Tibial nerve (tissue), 4 donors: ENCODE measurements at regions not wholly inside any gene's neighbourhood (a gene's known extent, or its start where the extent isn't known, plus 50 kb on each side); places are given as distances from the start of the nearest gene placed in this dataset.

Experiments
- EP300 ChIP-seq, 2 donors: sonication (generic); formaldehyde crosslinking; IDR thresholded peaks; one replicate each; pipeline ENCODE4 v1.6.1; 2017; ENCODE audit warnings: antibody characterized with exemption in 2 of 2, mild to moderate bottlenecking in 1 of 2
- POLR2A ChIP-seq, 2 donors: fragments of 450-650 bp; IDR thresholded peaks; one replicate each; pipeline ENCODE4 v1.6.1; 2017; ENCODE audit warnings: antibody characterized with exemption in 2 of 2, mild to moderate bottlenecking in 2 of 2, moderate library complexity in 2 of 2
- TF ChIP-seq, protein P1 (sequence below), 5 experiments: fragments of 200-600 bp in 3 of 5; fragments of 450-650 bp in 2 of 5; sonication (generic) in 3 of 5; IDR thresholded peaks; one replicate each; pipeline ENCODE4 v1.5.1; 2016 to 2019; ENCODE audit warnings: antibody characterized with exemption in 5 of 5, mild to moderate bottlenecking in 3 of 5, moderate library complexity in 2 of 5

DNA sequence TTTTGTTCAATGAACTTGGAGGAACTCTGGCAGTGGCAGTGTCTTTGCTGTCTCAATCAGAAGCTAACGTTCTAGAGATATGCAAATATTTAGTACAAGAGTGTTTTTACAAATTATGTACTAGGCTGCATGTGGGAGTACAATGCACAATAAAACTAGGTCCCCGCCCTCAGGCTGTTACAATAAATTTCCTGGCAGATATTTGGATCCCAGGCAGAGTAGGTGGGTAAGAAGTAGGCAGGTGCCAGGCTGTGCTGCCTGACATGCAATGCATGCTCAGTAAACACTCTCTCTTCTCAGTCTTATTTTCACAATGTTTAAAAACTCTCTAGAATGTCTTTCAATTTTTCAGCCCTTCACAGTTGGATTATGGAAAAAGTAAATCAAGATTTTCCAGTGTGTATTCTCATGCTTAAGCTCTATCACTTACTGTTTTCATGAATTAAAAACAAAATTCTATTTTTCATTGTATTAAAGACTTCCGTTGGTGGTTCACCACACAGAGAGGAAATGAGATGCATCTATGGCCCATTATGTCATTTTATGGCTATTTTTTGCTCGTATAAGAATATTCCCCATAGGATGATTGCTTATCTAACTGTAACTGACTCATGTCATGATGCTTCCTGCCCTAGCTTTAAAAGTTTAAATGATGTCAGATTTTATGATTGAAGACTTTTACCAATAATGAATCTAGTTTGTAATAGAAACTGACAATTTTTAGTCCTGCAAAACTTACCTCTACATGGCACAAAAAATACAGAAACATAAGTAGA is 346.1 kb downstream of the RND3 start:
- TF ChIP-seq, protein P1, sequence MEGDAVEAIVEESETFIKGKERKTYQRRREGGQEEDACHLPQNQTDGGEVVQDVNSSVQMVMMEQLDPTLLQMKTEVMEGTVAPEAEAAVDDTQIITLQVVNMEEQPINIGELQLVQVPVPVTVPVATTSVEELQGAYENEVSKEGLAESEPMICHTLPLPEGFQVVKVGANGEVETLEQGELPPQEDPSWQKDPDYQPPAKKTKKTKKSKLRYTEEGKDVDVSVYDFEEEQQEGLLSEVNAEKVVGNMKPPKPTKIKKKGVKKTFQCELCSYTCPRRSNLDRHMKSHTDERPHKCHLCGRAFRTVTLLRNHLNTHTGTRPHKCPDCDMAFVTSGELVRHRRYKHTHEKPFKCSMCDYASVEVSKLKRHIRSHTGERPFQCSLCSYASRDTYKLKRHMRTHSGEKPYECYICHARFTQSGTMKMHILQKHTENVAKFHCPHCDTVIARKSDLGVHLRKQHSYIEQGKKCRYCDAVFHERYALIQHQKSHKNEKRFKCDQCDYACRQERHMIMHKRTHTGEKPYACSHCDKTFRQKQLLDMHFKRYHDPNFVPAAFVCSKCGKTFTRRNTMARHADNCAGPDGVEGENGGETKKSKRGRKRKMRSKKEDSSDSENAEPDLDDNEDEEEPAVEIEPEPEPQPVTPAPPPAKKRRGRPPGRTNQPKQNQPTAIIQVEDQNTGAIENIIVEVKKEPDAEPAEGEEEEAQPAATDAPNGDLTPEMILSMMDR (IDR thresholded peaks at IDR 0.05) = no peak
- TF ChIP-seq POLR2A (IDR thresholded peaks at IDR 0.05) (no peak), EP300 (IDR thresholded peaks at IDR 0.05) (no peak)
